ENCODE measurements at regions not wholly inside any gene's neighbourhood (a gene's known extent, or its start where the extent isn't known, plus 50 kb on each side); places are given as distances from the start of the nearest gene placed in this dataset.

DNA sequence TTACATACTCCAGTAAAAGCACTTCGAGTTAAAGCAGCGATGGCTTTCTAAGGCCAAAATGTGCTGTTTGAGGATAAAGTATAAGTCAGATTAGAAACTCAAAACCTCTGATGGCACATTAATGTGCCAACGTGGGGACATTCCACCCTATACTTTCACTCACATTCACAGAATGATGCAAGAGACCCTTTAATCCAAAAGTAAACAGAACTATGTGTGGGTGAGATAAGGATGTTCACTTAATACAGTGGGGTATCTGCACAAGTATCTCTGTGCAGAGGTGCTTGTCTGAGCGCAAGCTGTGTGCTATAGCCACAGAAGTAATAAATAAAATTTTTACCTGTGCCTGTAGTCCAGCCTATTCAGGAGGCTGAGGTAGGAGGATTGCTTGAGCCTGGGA is 100.3 kb upstream of the CHL1 start:
- TF ChIP-seq, protein P1, sequence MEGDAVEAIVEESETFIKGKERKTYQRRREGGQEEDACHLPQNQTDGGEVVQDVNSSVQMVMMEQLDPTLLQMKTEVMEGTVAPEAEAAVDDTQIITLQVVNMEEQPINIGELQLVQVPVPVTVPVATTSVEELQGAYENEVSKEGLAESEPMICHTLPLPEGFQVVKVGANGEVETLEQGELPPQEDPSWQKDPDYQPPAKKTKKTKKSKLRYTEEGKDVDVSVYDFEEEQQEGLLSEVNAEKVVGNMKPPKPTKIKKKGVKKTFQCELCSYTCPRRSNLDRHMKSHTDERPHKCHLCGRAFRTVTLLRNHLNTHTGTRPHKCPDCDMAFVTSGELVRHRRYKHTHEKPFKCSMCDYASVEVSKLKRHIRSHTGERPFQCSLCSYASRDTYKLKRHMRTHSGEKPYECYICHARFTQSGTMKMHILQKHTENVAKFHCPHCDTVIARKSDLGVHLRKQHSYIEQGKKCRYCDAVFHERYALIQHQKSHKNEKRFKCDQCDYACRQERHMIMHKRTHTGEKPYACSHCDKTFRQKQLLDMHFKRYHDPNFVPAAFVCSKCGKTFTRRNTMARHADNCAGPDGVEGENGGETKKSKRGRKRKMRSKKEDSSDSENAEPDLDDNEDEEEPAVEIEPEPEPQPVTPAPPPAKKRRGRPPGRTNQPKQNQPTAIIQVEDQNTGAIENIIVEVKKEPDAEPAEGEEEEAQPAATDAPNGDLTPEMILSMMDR (IDR thresholded peaks at IDR 0.05) = no peak
- no peak for TF ChIP-seq EP300 (IDR thresholded peaks at IDR 0.05)

Data from suprapubic skin (tissue), 3 donors.